Mesendoderm (in vitro differentiated cells): ENCODE measurements at regions not wholly inside any gene's neighbourhood (a gene's known extent, or its start where the extent isn't known, plus 50 kb on each side); places are given as distances from the start of the nearest gene placed in this dataset.

Experiments used
- DNase-seq: peaks from one replicate; pipeline ENCODE4 v3.0.0; 2013
- H2AK5ac ChIP-seq: 2 replicates; pipeline ENCODE4 v1.6.1; 2013; ENCODE audit warnings: low read length, inconsistent platforms
- H2BK120ac ChIP-seq: 2 replicates; pipeline ENCODE4 v1.6.1; 2013; ENCODE audit warnings: low read depth, mild to moderate bottlenecking, low read length, moderate library complexity, mixed read lengths
- H2BK15ac ChIP-seq: replicated peaks from 2 replicates; pipeline ENCODE4 v1.6.1; 2013; ENCODE audit warnings: low read depth, mild to moderate bottlenecking, moderate library complexity
- H2BK5ac ChIP-seq: 2 replicates; pipeline ENCODE4 v1.6.1; 2013; ENCODE audit warnings: low read length, inconsistent platforms
- H3K18ac ChIP-seq: 2 replicates; pipeline ENCODE4 v1.6.1; 2013; ENCODE audit warnings: mild to moderate bottlenecking, low read length, mixed read lengths
- H3K23ac ChIP-seq: one replicate; pipeline ENCODE4 v1.6.1; 2013; ENCODE audit warnings: low read length
- H3K27ac ChIP-seq: 2 replicates; pipeline ENCODE4 v1.5.1; 2013; ENCODE audit warnings: low read depth, mild to moderate bottlenecking, inconsistent platforms, low read length, moderate library complexity
- H3K27me3 ChIP-seq: 2 replicates; pipeline ENCODE4 v1.6.1; 2013; ENCODE audit warnings: low read length, control low read depth, mild to moderate bottlenecking, inconsistent platforms; ENCODE audit not compliant: insufficient read depth, poor library complexity
- H3K36me3 ChIP-seq: 2 replicates; pipeline ENCODE4 v1.6.1; 2013; ENCODE audit warnings: low read length, inconsistent platforms; ENCODE audit not compliant: control insufficient read depth, insufficient read depth
- H3K4ac ChIP-seq: one replicate; pipeline ENCODE4 v1.6.1; 2013; ENCODE audit warnings: low read depth, mild to moderate bottlenecking, low read length, moderate library complexity
- H3K4me1 ChIP-seq: 2 replicates; pipeline ENCODE4 v1.6.1; 2013; ENCODE audit warnings: low read depth, low read length, inconsistent platforms; ENCODE audit not compliant: control insufficient read depth
- H3K4me2 ChIP-seq: 2 replicates; pipeline ENCODE4 v1.6.1; 2013; ENCODE audit warnings: low read length
- H3K4me3 ChIP-seq: 2 replicates; pipeline ENCODE4 v1.5.1; 2013; ENCODE audit warnings: mild to moderate bottlenecking, low read length
- H3K56ac ChIP-seq: one replicate; pipeline ENCODE4 v1.6.1; 2013; ENCODE audit warnings: low read length
- H3K79me1 ChIP-seq: 2 replicates; pipeline ENCODE4 v1.6.1; 2013; ENCODE audit warnings: low read length, inconsistent platforms
- H3K79me2 ChIP-seq: 2 replicates; pipeline ENCODE4 v1.6.1; 2013; ENCODE audit warnings: mild to moderate bottlenecking, low read length; ENCODE audit not compliant: control insufficient read depth, insufficient read depth
- H3K9ac ChIP-seq: 2 replicates; pipeline ENCODE4 v1.6.1; 2013; ENCODE audit warnings: low read length, inconsistent platforms
- H4K5ac ChIP-seq: one replicate; pipeline ENCODE4 v1.6.1; 2013; ENCODE audit warnings: low read length
- H4K8ac ChIP-seq: one replicate; pipeline ENCODE4 v1.6.1; 2013; ENCODE audit warnings: low read depth, mild to moderate bottlenecking, control low read depth, low read length, moderate library complexity
- WGBS: extraction: QIAGEN DNeasy Blood & Tissue Kit; methylation state at CpG from one replicate; pipeline ENCODE4 v1.1.7; 2013; ENCODE audit warnings: low lambda C conversion rate, missing lambda C conversion rate; ENCODE audit not compliant: insufficient coverage; ENCODE audit errors: extremely low coverage; 5-methylcytosine and 5-hydroxymethylcytosine counted together

DNA sequence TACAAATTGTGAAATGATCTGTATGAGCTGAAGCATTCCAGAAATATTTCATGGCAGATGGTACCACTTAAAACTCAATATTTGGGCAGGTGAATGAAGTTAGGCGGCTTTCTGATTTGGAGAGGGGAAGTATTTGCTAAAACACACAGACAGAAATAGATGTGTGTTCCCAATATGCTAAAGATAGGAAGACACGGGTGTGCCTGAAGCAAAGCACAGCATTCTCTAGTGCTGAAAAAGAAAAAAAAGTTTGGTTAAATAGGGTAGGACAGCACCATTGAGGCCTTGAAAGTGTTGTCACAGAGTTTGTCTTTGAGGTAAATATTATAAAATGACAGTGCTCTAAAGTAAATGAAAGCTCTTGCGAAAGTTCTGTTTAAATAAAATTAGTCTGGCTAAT is 252.2 kb upstream of the HSF2 start:
- Histone ChIP-seq H2BK5ac (no peak overlapping the region), H2AK5ac (no peak overlapping the region)
- whole genome bisulfite sequencing, result no CpG with 5 or more reads among the region's 3 CpGs

GRCh38 chr6:122151066-122151465 is 248.4 kb upstream of the HSF2 start:
- H3K27me3 ChIP-seq, result no peaks in the 10 kb centered on the region
- H3K9ac ChIP-seq, result no peak overlapping the region
- no peak overlapping the region for H4K5ac ChIP-seq
- no peak overlapping the region for H3K23ac ChIP-seq
- H3K4me1 ChIP-seq, result no peaks in the 10 kb centered on the region
- no peak overlapping the region for H3K4me3 ChIP-seq
- no peak overlapping the region for H3K4ac ChIP-seq
- no peak overlapping the region for H2BK5ac ChIP-seq
- no peak overlapping the region for H3K18ac ChIP-seq
- DNase-seq, result no peak
- H3K27ac ChIP-seq, result no peak overlapping the region
- H3K79me1 ChIP-seq, result no peaks in the 10 kb centered on the region
- no peak overlapping the region for H4K8ac ChIP-seq
- H2AK5ac ChIP-seq, result no peak overlapping the region
- no peaks in the 10 kb centered on the region for H3K36me3 ChIP-seq
- no peak overlapping the region for H3K4me2 ChIP-seq
- H3K56ac ChIP-seq, result no peak overlapping the region
- no peak overlapping the region for H2BK15ac ChIP-seq
- WGBS, result 100% methylated on average over 1 of the region's 1 CpG
- H3K79me2 ChIP-seq, result no peaks in the 10 kb centered on the region
- no peak overlapping the region for H2BK120ac ChIP-seq

More for the DNA sequence above, 252.2 kb upstream of the HSF2 start:
- H2BK15ac ChIP-seq, result no peak overlapping the region
- no peak overlapping the region for H4K8ac ChIP-seq
- H3K4ac ChIP-seq, result no peak overlapping the region
- no peak overlapping the region for H3K4me3 ChIP-seq
- H3K23ac ChIP-seq, result no peak overlapping the region
- H3K79me1 ChIP-seq, result no peaks in the 10 kb centered on the region
- H3K36me3 ChIP-seq, result no peaks in the 10 kb centered on the region
- no peak for DNase-seq
- no peak overlapping the region for H4K5ac ChIP-seq
- no peak overlapping the region for H2BK120ac ChIP-seq
- no peaks in the 10 kb centered on the region for H3K4me1 ChIP-seq
- no peak overlapping the region for H3K27ac ChIP-seq
- H3K27me3 ChIP-seq, result no peaks in the 10 kb centered on the region
- H3K9ac ChIP-seq, result no peak overlapping the region
- no peak overlapping the region for H3K56ac ChIP-seq
- no peak overlapping the region for H3K18ac ChIP-seq
- H3K79me2 ChIP-seq, result no peaks in the 10 kb centered on the region
- no peak overlapping the region for H3K4me2 ChIP-seq

GRCh38 chr6:122151763-122152162 is 247.7 kb upstream of the HSF2 start:
- Histone ChIP-seq H2BK5ac (no peak overlapping the region), H2BK120ac (no peak overlapping the region), H3K4ac (no peak overlapping the region), H3K36me3 (no peaks in the 10 kb centered on the region), H3K79me2 (no peaks in the 10 kb centered on the region), H3K23ac (no peak overlapping the region), H2AK5ac (no peak overlapping the region), H4K8ac (no peak overlapping the region), H3K4me3 (no peak overlapping the region), H4K5ac (no peak overlapping the region), H3K27ac (no peak overlapping the region), H3K79me1 (no peaks in the 10 kb centered on the region), H2BK15ac (no peak overlapping the region), H3K56ac (no peak overlapping the region), H3K4me2 (no peak overlapping the region), H3K9ac (no peak overlapping the region), H3K4me1 (no peaks in the 10 kb centered on the region), H3K18ac (no peak overlapping the region), H3K27me3 (no peaks in the 10 kb centered on the region)
- no CpG with 5 or more reads among the region's 1 CpG for WGBS
- no peak for DNase-seq

DNA sequence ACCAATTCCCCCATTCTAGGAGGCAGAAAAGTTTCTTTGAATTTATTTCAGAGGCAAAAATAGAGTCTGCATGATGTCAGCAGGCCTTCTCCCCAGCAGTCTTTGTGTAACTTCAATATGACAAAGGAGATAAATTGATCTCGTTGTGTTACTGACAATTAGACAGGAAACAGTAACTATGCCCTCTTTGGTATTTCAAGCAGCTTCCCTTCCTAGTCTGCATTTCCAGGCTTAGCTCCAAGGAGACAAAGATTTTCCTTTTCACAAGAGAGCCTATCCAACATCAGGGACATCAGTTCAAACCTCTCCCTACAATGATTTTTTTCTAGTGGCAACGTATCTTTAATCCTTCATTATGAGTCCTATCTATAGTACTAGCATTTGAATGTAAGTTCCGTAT is 245.9 kb upstream of the HSF2 start:
- no peak overlapping the region for H3K27ac ChIP-seq
- H2BK15ac ChIP-seq, result no peak overlapping the region
- peak; percentile 5 for DNase-seq
- no peak overlapping the region for H4K8ac ChIP-seq
- no peak overlapping the region for H3K4me2 ChIP-seq
- no peak overlapping the region for H3K56ac ChIP-seq
- no peak overlapping the region for H3K18ac ChIP-seq
- no peaks in the 10 kb centered on the region for H3K27me3 ChIP-seq
- WGBS, result no CpG with 5 or more reads among the region's 3 CpGs
- H3K4ac ChIP-seq, result no peak overlapping the region
- H3K4me3 ChIP-seq, result no peak overlapping the region
- no peaks in the 10 kb centered on the region for H3K36me3 ChIP-seq
- H4K5ac ChIP-seq, result no peak overlapping the region
- H3K4me1 ChIP-seq, result no peaks in the 10 kb centered on the region
- H2BK5ac ChIP-seq, result no peak overlapping the region
- H2BK120ac ChIP-seq, result no peak overlapping the region
- H3K23ac ChIP-seq, result no peak overlapping the region
- no peaks in the 10 kb centered on the region for H3K79me2 ChIP-seq
- no peaks in the 10 kb centered on the region for H3K79me1 ChIP-seq
- no peak overlapping the region for H2AK5ac ChIP-seq
- H3K9ac ChIP-seq, result no peak overlapping the region

DNA sequence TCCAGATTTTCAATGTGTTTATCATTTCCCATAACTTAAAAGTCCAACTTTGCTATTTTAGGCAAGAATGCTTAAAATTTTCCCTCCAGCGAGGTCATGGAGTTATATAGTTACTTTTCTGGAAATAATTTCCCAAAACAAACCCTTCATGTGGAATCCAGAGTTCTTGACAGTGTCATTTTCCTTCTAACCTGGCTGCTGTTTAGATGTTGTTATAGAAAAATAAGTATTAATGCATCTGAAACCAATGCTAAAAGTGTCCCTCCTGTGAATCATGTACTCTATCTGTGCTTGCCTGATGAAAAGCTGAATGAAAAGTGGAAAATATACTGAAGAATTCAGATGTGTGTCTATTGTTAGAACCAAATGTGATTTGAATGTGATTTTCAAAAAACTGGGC is 245.3 kb upstream of the HSF2 start:
- no peak overlapping the region for H3K4me2 ChIP-seq

GRCh38 chr6:122154912-122155575 is 244.4 kb upstream of the HSF2 start:
- Histone ChIP-seq H4K8ac (no peak overlapping the region), H3K36me3 (no peaks in the 10 kb centered on the region), H3K79me2 (no peaks in the 10 kb centered on the region), H2AK5ac (no peak overlapping the region), H3K4me1 (no peaks in the 10 kb centered on the region), H3K4me2 (no peak overlapping the region), H3K18ac (no peak overlapping the region), H2BK5ac (no peak overlapping the region), H3K56ac (no peak overlapping the region), H3K4me3 (no peak overlapping the region), H3K27me3 (no peaks in the 10 kb centered on the region), H3K9ac (no peak overlapping the region), H2BK15ac (no peak overlapping the region), H4K5ac (no peak overlapping the region), H3K79me1 (no peaks in the 10 kb centered on the region), H3K27ac (no peak overlapping the region), H3K4ac (no peak overlapping the region), H3K23ac (no peak overlapping the region), H2BK120ac (no peak overlapping the region)
- peak; percentile 42 for DNase-seq
- WGBS, result no CpG with 5 or more reads among the region's 2 CpGs

More for the DNA sequence above, 245.3 kb upstream of the HSF2 start:
- Histone ChIP-seq H3K18ac (no peak overlapping the region), H4K8ac (no peak overlapping the region), H3K79me1 (no peaks in the 10 kb centered on the region), H2BK5ac (no peak overlapping the region), H4K5ac (no peak overlapping the region), H3K79me2 (no peaks in the 10 kb centered on the region), H3K36me3 (no peaks in the 10 kb centered on the region), H3K4me3 (no peak overlapping the region), H2BK15ac (no peak overlapping the region), H3K23ac (no peak overlapping the region), H3K4me1 (no peaks in the 10 kb centered on the region), H3K9ac (no peak overlapping the region), H2BK120ac (no peak overlapping the region), H3K27me3 (no peaks in the 10 kb centered on the region), H3K27ac (no peak overlapping the region), H3K56ac (no peak overlapping the region), H2AK5ac (no peak overlapping the region), H3K4ac (no peak overlapping the region)
- WGBS, result no CpG with 5 or more reads among the region's 1 CpG
- no peak for DNase-seq
